HG03175 (cell line): ENCODE measurements at regions not wholly inside any gene's neighbourhood (a gene's known extent, or its start where the extent isn't known, plus 50 kb on each side); places are given as distances from the start of the nearest gene placed in this dataset.

ENCODE experiments used
- ATAC-seq: cut with Tn5 transposase; IDR thresholded peaks from one replicate; pipeline ENCODE4 v1.9.1; 2021; ENCODE audit warnings: mild to moderate bottlenecking, moderate library complexity; ENCODE audit not compliant: unreplicated experiment

DNA sequence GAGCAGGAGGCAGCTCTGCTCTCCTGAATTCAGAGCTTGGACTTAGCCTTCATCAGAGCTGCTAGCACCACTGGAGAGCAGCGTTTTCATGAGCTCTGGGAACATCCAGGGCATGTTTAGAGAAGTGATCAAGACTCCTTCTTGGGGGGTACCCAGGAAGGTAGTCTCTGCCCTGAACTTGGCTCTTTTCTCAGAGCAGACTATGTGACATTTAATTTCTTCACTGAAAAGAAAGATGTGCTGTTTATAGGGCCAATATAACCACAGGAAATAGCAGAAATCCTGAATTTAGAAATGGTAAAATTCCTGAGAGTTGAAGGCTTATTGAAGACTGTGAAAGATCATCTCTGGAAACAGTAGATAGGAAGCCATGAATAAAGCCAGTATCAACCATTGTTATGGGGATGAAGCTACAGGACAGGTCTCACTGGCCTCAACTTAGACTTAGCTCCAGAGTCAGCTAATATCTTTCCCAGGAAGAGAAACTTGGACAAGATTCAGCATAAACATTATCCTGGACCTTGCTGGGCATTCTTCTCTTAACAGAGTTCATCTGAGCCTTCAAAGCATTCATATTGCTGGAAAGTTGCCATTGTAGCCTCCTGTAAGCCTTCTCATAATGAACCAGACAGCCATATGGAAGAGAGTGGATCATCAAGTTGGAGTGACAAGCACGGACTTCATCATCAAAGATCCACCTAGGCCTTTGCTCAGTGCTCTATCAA, 386.6 kb upstream of the THBS1 start:
- ATAC-seq: no peak

DNA sequence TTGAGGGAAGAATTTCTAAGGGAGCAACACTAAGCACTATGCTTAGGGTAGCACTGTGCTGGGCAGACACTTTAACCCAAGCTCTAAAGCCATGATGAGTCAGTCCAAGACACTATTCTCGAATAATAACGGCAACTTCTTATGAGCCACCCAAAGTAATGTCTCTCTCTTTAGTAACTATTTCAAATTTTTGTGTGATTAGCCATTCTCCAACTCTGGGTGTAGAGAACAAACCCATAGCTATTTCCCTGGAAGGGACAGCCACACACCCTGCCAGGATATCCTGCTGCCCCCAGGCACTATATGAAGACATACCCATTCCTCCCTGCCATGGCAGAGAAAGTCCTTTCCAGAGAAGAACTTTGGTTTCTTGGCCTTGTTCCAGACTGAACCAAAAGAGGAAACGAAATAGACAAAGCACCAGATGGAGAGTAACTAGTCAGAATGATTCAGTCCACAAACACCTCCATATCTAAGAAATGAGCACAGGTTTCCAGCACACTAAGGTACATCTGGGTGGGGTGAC, 384.9 kb upstream of the THBS1 start:
- ATAC-seq: no peak

DNA sequence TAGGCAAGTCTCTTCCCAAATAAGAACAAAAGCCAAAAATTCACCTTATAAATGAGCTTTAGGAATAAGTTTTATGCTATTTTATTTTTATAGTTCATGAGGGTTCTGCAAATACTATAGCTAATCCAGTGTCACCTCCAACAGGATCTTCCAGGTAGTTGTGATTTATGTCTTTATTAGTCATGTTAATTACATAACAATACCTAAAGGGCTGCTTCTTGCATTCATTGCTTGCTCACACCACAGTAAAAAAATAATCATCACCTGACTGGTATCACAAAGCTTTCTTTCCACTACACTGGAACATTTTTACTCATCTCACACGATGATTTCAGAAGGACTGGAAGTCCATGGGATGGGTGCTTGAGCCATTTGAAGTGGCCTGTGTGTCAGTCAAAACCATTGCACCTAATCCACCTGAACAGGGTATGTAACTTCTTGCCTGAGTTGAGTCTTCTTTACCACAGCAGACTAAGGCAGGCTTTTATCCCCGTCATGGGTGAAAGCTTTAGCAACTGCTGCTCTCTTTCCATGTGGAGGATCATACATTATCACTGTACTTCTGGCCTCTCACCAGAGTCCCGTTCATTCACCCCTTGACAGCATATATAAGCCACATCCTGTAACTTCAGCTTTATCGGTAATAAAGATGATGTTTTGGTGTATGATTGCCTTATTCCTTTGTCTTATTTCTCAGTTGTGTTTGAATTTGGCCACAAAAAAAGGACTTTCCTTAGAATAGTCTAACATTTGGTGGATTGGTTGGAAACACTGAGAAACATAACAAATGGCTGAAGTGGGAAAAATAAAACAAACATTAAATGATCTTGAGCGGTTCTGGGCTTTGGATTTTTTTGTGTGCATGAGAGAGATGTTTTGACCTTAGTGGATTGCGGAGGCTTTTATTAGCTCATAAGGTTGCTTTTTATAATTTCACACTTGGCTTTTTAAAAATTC, 382.6 kb upstream of the THBS1 start:
- no peak for ATAC-seq

DNA sequence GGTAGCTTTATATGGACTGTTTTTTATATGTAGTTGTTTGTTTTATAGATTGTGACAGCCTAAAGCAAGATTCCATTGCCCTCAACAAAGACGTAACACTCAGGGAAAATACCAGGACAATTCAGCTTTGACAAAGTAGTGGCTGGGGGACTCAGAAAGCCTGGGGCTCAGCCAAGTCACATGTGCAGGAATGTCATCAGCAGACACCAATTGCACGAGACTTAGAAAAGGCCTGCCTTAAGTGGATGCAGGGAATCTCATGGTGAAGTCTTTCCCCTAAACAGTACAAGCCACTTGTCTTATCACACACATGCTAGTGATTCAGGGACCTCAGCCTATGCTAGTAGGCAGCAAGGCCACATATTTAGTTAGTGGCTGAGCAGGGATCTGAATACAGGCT, 381.8 kb upstream of the THBS1 start:
- no peak for ATAC-seq

DNA sequence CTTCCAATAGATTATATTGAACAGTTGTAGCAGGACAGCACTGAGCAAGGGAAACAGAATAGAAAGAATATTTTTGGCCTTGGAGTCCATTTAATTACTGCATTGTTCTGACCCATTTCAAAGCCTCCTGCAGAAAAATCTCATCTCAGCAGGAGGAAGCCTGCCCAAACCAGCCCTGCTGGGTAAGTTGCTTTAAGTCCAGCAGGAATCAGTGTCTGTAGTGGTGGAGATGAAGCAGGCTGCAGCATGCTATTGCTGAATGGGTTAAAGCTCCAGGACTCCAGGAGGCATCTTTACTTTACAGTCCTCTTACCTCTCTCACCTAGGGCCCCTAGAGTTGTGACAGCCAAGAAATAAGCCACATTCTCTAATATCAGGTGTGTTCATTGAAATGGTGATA, 380.3 kb upstream of the THBS1 start:
- no peak for ATAC-seq

DNA sequence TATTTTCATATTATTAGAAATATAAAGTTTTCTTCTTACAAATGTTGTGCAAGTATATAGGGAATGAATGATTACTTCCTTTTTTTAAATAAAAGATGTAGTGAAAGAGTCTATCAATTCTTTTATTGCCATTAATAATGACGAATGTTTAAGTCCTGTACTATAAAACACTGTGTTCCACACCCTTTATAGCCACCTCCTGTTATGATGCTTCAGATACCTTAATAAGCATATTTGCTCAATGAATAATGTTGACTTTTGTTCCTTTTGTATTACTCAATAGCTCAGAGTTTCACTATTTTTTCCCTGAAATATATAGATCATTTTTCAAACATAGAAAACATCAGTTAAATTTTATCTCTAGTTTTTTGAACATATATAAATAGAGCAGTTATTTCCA, 378.2 kb upstream of the THBS1 start:
- no peak for ATAC-seq

DNA sequence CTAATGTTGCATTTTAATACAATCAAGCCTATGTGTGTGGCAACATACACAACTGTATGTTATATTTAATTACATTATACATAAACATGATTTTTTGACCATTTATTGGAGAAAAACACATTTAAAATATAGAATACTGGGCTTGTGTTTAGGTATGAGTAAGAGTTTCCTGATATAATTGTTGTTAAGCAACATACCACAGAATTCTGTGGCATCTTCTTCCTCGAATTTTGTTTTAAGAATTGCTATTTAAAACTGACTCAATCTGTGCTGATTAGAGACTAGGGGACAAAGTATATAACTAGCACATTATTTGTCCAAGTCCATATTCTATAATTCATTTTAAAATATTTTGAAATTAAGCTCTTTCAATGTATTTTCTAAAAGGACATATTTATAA, 376.8 kb upstream of the THBS1 start:
- no peak for ATAC-seq

DNA sequence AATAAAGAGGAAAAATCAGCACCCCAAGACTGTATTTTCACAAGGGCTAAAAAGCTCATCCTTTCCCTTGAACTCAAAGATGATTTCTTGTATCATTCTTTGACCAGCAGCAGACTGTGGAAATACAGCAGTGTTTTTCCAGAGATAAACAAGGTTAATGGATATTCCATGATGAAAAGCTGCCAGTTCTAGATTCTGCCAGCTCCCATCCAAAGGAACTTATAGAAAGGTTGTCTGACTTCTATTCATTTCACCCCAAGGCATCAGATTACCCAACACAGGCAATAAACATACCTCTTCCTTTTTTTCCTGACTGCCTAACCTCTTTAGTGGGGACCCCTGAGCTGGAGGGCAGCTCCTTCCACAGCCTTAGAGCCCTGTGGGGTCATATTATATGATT, 375.8 kb upstream of the THBS1 start:
- no peak for ATAC-seq

DNA sequence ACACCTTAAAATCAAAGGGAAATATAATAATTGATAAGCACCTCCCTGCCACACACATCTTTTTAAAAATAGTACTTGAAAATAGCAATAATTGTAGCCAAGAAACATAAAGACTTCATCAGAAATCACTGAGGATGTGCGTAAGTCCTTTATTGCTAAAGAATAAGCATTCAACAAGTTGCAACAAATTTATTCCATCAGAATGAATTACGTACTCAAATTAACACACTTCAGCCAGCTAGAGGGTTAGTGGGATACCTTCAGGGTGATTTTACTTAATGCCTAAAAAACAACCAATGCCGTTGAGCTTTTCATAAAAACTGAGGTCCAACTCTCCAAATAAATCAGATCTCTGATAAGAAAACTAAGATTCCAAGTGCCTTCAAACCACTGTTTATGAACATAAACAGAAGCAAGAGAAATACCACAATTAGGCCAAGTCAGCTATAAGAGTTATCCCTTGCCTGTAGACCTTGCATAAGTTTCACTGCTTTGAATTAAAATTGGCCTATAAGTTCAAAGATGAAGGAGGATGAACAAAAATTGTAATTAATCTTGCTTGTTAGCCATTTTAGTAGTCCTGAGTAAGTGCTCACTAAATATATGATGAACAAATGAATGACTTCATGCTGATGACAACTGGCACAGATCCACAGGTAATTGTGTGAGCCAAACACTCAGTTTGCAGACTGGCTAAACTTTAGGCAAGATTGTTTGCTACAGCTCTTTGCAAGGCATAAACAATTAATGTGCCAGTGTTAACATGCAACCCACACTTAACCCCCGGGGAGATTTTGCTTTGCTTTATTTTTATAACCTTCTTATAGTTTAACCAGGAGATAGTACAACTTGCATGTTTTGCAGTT, 375.1 kb upstream of the THBS1 start:
- ATAC-seq: no peak

DNA sequence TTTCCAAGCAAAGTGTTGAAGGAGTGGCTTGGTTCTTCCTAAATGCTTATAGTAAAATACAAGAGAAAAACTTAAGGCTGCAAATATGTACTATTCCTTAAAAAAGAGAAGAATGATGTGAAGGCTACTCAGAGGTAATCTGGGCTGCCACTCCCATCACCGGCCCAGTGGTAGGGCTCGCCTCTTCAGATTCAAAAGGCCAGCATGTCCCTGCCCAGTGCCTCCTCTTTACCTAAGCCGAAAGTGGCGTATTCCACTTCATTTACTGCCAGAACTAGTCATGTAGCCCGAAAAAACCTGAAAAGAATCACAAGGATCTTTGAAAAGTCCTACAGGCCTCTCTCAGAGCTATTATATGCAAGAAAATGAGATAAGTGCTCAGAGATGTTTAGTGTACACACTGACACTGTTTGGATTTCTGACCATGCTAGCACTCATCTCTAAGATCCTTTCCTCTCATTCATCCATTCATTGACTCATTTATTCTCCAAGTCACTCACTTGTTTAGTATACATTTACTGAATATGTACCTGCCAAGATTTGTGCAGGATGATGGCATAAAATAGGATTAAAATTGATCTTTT, 373.3 kb upstream of the THBS1 start:
- no peak for ATAC-seq

DNA sequence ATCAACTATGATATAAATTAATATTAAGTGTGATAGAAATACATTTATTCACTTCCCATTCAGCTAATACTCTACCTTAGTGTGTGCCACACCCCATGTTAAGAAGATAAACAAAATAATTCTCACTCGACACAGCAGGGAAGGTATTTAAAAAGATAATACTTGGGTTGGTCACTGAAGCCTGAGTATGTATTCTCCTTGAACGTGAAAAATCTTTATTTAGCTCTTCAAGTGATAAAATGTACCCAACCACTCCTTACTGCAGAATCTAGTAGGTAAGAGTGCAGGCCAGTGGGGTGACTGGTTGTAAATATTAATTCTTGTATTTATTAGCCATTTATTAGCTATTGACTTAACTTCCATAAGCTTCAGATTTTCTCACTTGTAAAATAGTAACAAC, 372.7 kb upstream of the THBS1 start:
- ATAC-seq: no peak

DNA sequence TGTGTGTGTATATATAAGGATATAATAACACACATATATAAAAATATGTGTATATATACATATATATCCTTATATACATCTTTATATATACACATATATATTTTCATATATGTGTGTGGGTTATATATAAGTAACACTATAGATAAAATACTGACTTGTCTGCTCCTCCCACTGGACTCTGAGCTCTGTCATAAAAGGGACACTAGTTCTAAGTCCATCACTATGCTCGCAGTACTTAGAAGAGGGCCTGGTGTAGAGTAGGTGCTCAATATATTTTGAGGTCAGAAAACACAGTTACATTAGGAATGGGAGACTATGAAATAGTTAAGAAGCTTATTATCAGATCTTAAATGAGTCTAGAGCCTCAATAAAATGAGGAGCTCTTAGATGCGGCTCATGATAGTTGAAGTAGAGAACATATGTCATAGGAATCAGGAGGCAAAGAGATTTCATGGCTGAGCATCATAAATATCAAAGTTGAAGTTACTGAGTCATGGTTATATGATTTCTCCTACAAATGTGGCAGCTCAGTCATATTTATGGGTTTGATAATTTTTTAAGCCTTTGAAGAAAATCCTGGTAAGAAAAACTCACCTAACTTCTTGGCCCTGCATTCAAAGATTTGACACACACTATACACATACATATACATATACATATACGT, 371.2 kb upstream of the THBS1 start:
- no peak for ATAC-seq

DNA sequence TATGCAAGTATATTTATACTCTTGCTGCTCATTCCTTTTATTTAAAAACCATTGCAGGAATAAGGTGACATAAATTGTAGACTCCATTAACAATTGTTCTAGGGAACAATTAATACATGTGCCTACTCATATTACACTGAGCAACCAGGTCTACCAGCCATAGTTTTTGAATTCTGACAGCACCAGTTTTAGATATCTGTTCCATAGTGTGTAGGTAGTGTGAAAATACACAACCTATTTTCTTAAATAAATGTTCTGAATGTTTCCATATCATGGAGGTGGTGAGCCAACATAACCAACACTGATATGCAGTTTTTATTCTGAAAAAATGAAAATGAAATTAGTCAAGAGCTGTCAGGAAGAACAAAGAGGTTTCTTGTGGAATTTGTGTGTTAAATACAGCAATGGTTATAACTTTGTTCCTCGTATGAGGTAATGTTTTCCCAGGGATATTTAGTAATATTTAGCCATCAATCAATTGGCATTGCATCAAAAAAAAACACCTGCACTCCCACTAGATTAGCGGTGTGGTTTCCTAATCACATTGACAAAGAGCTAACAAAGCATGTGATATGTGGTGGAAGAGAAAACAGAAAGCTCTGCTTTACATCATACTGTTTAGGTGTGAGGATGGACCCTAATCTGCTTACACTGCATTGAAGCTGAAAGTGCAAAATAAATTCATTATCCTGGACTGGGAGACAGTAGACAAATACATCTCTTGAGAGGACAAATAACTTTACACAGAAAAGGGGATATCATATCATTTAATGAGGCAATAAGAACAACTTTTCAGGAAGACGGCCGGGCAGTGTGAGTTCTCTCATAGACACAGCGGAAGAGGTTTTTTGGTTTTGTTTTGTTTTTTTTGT, 369.5 kb upstream of the THBS1 start:
- ATAC-seq: no peak

DNA sequence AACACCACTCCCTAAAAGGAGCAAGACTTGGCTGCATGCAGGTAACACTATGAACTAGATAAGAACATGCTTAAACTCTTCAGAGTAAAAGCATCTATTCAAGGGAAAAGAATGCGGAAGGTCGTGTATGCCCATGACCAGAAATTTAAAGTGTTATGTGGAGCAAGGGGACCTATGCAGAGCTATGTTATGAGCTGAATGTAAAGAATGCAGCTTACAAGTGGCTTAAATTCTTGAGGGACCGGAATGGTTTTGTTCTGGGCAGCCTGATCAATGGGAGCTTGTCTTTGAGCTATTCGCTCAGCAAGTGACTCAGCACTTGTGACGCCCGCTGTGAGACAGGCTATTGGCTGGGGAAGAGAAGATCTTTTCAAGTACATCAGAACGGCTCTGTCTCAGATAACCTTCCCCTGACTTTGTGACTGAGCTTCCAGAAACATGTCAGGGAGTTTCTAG, 367.5 kb upstream of the THBS1 start:
- ATAC-seq: no peak

DNA sequence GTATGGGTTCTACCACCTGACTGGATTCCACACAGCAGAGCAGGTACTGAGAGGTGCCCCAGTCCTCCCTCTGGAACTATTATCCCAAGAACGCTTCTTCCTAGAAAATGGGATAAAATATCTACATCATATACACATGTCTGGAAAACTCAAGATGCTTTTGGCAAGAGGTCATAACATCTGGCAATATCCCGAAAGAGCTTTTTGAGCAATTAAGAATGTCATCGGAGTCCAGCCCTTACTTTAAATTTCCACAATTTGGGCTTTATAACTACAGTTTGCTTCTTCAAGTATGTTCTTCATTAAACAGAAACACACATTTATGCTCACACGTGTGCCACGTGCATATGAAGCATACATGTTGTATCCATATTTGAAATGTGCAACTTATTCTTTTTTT, 365.9 kb upstream of the THBS1 start:
- no peak for ATAC-seq

DNA sequence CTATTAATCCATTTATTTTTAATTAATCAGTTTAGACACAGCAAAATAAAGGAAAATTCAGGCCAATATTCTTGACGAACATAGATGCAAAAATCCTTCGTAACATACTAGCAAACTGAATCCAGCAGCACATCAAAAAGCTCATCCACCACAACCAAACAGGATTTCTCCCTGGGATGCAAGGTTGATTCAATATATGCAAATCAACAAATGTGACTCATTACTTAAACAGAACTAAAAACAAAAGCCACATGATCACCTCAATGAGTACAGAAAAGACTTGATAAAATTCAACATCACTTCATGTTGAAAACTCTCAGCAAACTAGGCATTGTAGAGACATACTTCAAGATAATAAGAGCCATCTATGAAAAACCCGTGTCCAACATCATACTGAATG, 364.1 kb upstream of the THBS1 start:
- ATAC-seq: no peak

DNA sequence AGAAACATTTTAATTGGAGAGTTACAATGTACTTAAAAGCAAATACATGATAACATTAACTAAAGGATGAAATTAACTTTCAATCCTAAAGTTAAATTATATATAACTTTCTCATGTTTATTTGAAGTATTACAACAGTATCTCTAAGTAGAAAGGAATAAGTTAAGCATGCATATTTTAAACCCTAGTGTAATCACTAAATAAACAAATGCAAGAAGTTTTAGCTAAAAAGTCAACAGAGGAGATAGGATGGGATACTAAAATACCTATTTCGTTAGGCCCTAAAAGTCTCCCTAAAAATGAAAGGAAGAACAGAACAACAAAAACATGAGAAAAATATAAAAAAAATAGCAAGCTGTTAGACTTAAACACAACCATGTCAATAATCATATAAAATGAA, 361.3 kb upstream of the THBS1 start:
- no peak for ATAC-seq

DNA sequence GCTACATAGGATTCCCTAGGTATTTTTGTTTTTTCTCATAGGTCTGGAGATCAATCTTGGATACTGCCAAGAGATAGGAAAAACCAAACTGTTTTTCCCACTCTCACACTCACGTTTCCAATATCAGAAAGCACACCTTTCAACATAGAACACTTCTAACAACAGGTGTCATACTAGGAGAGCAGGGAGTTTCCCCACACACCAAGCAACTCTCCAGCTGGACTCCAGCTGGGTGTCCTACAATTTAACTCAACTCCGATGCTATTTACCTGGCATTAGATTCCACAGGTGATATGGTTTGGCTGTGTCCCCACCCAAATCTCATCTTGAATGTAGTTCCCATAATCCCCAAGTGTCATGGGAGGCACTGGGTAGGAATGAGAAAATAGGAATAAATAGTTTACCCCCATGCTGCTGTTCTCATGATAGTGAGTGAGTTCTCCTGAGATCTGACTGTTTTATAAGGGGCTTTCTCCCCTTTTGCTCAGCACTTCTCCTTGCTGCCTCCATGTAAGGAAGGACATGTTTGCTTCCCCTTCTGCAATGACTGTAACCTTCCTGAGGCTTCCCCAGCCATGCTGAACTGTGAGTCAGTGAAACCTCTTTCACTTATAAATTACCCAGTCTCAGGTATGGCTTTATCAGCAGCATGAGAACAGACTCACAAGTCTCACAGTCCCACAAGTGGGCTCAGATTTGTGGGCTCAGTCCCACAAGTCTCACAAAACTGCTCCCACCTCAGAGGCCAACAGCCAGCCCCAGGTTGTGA, 354.5 kb upstream of the THBS1 start:
- ATAC-seq: no peak
